HEK293 (cell line): ENCODE measurements at regions not wholly inside any gene's neighbourhood (a gene's known extent, or its start where the extent isn't known, plus 50 kb on each side); places are given as distances from the start of the nearest gene placed in this dataset.

Source experiments
- ZNF121 ChIP-seq: fragments of 450-650 bp; formaldehyde crosslinking; IDR thresholded peaks from 2 replicates; pipeline ENCODE4 v1.5.1; 2016; ENCODE audit warnings: missing biosample characterization, missing genetic modification characterization
- TF ChIP-seq, protein P1 (sequence below): fragments of 450-650 bp; formaldehyde crosslinking; IDR thresholded peaks from 2 replicates; pipeline ENCODE4 v1.5.1; 2016; ENCODE audit warnings: missing biosample characterization, missing genetic modification characterization

DNA sequence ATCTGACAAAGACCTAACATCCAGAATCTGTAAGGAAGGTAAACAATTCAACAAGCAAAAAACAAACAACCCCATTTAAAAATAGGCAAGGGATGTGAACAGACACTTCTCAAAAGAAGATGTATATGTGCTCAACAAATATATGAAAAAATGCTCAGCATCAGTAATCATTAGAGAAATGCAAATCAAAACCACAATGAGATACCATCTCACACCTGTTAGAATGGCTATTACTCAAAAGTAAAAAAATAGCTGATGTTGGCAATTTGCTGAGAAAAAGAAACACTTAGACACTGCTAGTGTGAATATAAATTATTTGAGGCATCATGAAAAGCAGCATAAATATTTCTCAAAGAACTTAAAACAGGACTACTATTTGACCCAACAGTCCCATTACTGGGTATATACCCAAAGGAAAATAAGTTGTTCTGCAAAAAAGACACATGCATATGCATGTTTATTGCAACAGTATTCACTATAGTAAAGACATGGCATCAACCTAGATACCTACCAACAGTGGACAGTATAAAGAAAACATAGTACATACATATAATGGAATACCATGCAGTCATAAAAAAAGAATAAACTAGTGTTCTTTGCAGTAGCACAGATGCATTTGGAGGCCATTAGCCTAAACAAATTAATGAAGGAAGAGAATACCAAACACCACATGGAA lies 980.1 kb downstream of the KCNMA1 start:
- TF ChIP-seq, protein P1, sequence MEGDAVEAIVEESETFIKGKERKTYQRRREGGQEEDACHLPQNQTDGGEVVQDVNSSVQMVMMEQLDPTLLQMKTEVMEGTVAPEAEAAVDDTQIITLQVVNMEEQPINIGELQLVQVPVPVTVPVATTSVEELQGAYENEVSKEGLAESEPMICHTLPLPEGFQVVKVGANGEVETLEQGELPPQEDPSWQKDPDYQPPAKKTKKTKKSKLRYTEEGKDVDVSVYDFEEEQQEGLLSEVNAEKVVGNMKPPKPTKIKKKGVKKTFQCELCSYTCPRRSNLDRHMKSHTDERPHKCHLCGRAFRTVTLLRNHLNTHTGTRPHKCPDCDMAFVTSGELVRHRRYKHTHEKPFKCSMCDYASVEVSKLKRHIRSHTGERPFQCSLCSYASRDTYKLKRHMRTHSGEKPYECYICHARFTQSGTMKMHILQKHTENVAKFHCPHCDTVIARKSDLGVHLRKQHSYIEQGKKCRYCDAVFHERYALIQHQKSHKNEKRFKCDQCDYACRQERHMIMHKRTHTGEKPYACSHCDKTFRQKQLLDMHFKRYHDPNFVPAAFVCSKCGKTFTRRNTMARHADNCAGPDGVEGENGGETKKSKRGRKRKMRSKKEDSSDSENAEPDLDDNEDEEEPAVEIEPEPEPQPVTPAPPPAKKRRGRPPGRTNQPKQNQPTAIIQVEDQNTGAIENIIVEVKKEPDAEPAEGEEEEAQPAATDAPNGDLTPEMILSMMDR (tag by site-specific recombination), result no peak
- no peak for TF ChIP-seq ZNF121 (tag by site-specific recombination)
